BLaER1 (cell line): ENCODE measurements at regions not wholly inside any gene's neighbourhood (a gene's known extent, or its start where the extent isn't known, plus 50 kb on each side); places are given as distances from the start of the nearest gene placed in this dataset.

ENCODE experiments used
- H3K27ac ChIP-seq: shearing (Covaris generic); formaldehyde crosslinking; 2 replicates; pipeline ENCODE4 v1.8.1; 2022
- H3K27me3 ChIP-seq: shearing (Covaris generic); formaldehyde crosslinking; 2 replicates; pipeline ENCODE4 v1.8.1; 2022
- H3K36me3 ChIP-seq: shearing (Covaris generic); formaldehyde crosslinking; 2 replicates; pipeline ENCODE4 v1.8.1; 2022
- H3K4me1 ChIP-seq: shearing (Covaris generic); formaldehyde crosslinking; 2 replicates; pipeline ENCODE4 v1.8.1; 2022
- H3K4me2 ChIP-seq: shearing (Covaris generic); formaldehyde crosslinking; 2 replicates; pipeline ENCODE4 v1.8.1; 2022
- H3K4me3 ChIP-seq: shearing (Covaris generic); formaldehyde crosslinking; 2 replicates; pipeline ENCODE4 v1.8.1; 2022
- H3K9ac ChIP-seq: shearing (Covaris generic); formaldehyde crosslinking; 2 replicates; pipeline ENCODE4 v1.8.1; 2022
- H3K9me3 ChIP-seq: shearing (Covaris generic); formaldehyde crosslinking; 2 replicates; pipeline ENCODE4 v1.8.1; 2022
- H4K20me1 ChIP-seq: shearing (Covaris generic); formaldehyde crosslinking; 2 replicates; pipeline ENCODE4 v1.8.1; 2022
- Cebpa-rat ChIP-seq: shearing (Covaris generic); IDR thresholded peaks from 2 replicates; pipeline ENCODE4 v1.8.1; 2022

GRCh38 chr1:115219927-115220326 is 118.1 kb downstream of the NGF start:
- no peak for TF ChIP-seq Cebpa-rat
- no peak overlapping the region for H3K9ac ChIP-seq

GRCh38 chr1:115218699-115219098 is 119.3 kb downstream of the NGF start:
- H3K4me3 ChIP-seq, result no peak overlapping the region
- no peaks in the 10 kb centered on the region for H4K20me1 ChIP-seq
- H3K9me3 ChIP-seq, result no peaks in the 10 kb centered on the region
- no peaks in the 10 kb centered on the region for H3K36me3 ChIP-seq
- H3K4me2 ChIP-seq, result no peak overlapping the region
- H3K27me3 ChIP-seq, result no peaks in the 10 kb centered on the region
- no peaks in the 10 kb centered on the region for H3K4me1 ChIP-seq
- no peak overlapping the region for H3K9ac ChIP-seq
- no peak for TF ChIP-seq Cebpa-rat
- H3K27ac ChIP-seq, result no peak overlapping the region

More at GRCh38 chr1:115219927-115220326, 118.1 kb downstream of the NGF start:
- Histone ChIP-seq H3K4me2 (no peak overlapping the region), H3K27ac (no peak overlapping the region), H3K36me3 (no peaks in the 10 kb centered on the region), H4K20me1 (no peaks in the 10 kb centered on the region), H3K9me3 (no peaks in the 10 kb centered on the region), H3K4me1 (no peaks in the 10 kb centered on the region), H3K27me3 (no peaks in the 10 kb centered on the region), H3K4me3 (no peak overlapping the region)

- Histone ChIP-seq H4K20me1 (no peaks in the 10 kb centered on the region), H3K4me2 (no peak overlapping the region), H3K9me3 (no peaks in the 10 kb centered on the region), H3K36me3 (no peaks in the 10 kb centered on the region), H3K4me3 (no peak overlapping the region), H3K27me3 (no peaks in the 10 kb centered on the region), H3K9ac (no peak overlapping the region), H3K4me1 (no peaks in the 10 kb centered on the region), H3K27ac (no peak overlapping the region)
- no peak for TF ChIP-seq Cebpa-rat
These were observed 120.0 kb downstream of the NGF start for GRCh38 chr1:115218034-115218405.

- no peak overlapping the region for H3K4me3 ChIP-seq
- no peaks in the 10 kb centered on the region for H3K36me3 ChIP-seq
- H4K20me1 ChIP-seq, result no peaks in the 10 kb centered on the region
- no peak overlapping the region for H3K9ac ChIP-seq
- H3K4me1 ChIP-seq, result no peaks in the 10 kb centered on the region
- H3K27me3 ChIP-seq, result no peaks in the 10 kb centered on the region
- no peak overlapping the region for H3K4me2 ChIP-seq
- no peaks in the 10 kb centered on the region for H3K9me3 ChIP-seq
- TF ChIP-seq Cebpa-rat, result no peak
- no peak overlapping the region for H3K27ac ChIP-seq
These were observed 120.7 kb downstream of the NGF start for GRCh38 chr1:115217150-115218033.

- Histone ChIP-seq H4K20me1 (no peaks in the 10 kb centered on the region), H3K36me3 (no peaks in the 10 kb centered on the region), H3K27me3 (no peaks in the 10 kb centered on the region), H3K27ac (no peak overlapping the region), H3K9ac (no peak overlapping the region), H3K4me2 (no peak overlapping the region), H3K9me3 (no peaks in the 10 kb centered on the region), H3K4me3 (no peak overlapping the region), H3K4me1 (no peaks in the 10 kb centered on the region)
- no peak for TF ChIP-seq Cebpa-rat
These were observed 122.1 kb downstream of the NGF start for GRCh38 chr1:115215703-115216521.

GRCh38 chr1:115215110-115215509 is 122.9 kb downstream of the NGF start:
- Histone ChIP-seq H3K27me3 (no peaks in the 10 kb centered on the region), H3K9me3 (no peaks in the 10 kb centered on the region), H3K4me1 (no peaks in the 10 kb centered on the region), H3K27ac (no peak overlapping the region), H4K20me1 (no peaks in the 10 kb centered on the region), H3K9ac (no peak overlapping the region), H3K36me3 (no peaks in the 10 kb centered on the region), H3K4me2 (no peak overlapping the region), H3K4me3 (no peak overlapping the region)
- no peak for TF ChIP-seq Cebpa-rat

- Histone ChIP-seq H3K4me3 (no peak overlapping the region), H3K4me2 (no peak overlapping the region), H3K4me1 (no peaks in the 10 kb centered on the region), H3K9ac (no peak overlapping the region), H3K27ac (no peak overlapping the region), H3K36me3 (no peaks in the 10 kb centered on the region), H3K27me3 (no peaks in the 10 kb centered on the region), H4K20me1 (no peaks in the 10 kb centered on the region), H3K9me3 (no peaks in the 10 kb centered on the region)
- TF ChIP-seq Cebpa-rat, result no peak
These were observed 124.0 kb downstream of the NGF start for GRCh38 chr1:115214098-115214497.

- Histone ChIP-seq H3K9me3 (no peaks in the 10 kb centered on the region), H3K9ac (no peak overlapping the region), H3K4me2 (no peak overlapping the region), H3K27me3 (no peaks in the 10 kb centered on the region), H3K4me3 (no peak overlapping the region), H4K20me1 (no peaks in the 10 kb centered on the region), H3K27ac (no peak overlapping the region), H3K36me3 (no peaks in the 10 kb centered on the region), H3K4me1 (no peaks in the 10 kb centered on the region)
- TF ChIP-seq Cebpa-rat, result no peak
These were observed 123.8 kb upstream of the TSPAN2 start for GRCh38 chr1:115213130-115213529.

GRCh38 chr1:115211071-115211745 is 121.9 kb upstream of the TSPAN2 start:
- Histone ChIP-seq H3K36me3 (no peaks in the 10 kb centered on the region), H3K4me2 (no peak overlapping the region), H3K4me1 (no peaks in the 10 kb centered on the region), H3K9me3 (no peaks in the 10 kb centered on the region), H3K4me3 (no peak overlapping the region), H4K20me1 (no peaks in the 10 kb centered on the region), H3K27me3 (no peaks in the 10 kb centered on the region), H3K27ac (no peak overlapping the region), H3K9ac (no peak overlapping the region)
- TF ChIP-seq Cebpa-rat, result no peak

GRCh38 chr1:115210302-115210711 is 121.0 kb upstream of the TSPAN2 start:
- Histone ChIP-seq H3K36me3 (no peaks in the 10 kb centered on the region), H3K9me3 (no peaks in the 10 kb centered on the region), H3K4me1 (no peaks in the 10 kb centered on the region), H3K27ac (no peak overlapping the region), H3K27me3 (no peaks in the 10 kb centered on the region), H3K9ac (no peak overlapping the region), H3K4me3 (no peak overlapping the region), H3K4me2 (no peak overlapping the region), H4K20me1 (no peaks in the 10 kb centered on the region)
- no peak for TF ChIP-seq Cebpa-rat
